Naive B cell (primary cell): ENCODE measurements at regions not wholly inside any gene's neighbourhood (a gene's known extent, or its start where the extent isn't known, plus 50 kb on each side); places are given as distances from the start of the nearest gene placed in this dataset.

Experiments
- ATAC-seq, 2 donors: fragments of 150-1000 bp; cut with Tn5 transposase; 2 replicates each; pipeline ENCODE4 v1.10.0; 2021; ENCODE audit warnings: low read depth in 2 of 2, mild to moderate bottlenecking in 2 of 2, moderate library complexity in 2 of 2
- DNase-seq: peaks from one replicate; pipeline ENCODE4 v3.0.0; 2022
- H3K27ac Mint-ChIP-seq, 6 donors: one replicate each; pipeline ENCODE4 v1.8.0; 2020 to 2022; ENCODE audit warnings: mild to moderate bottlenecking in 6 of 6, mixed read lengths in 6 of 6, moderate library complexity in 5 of 6, inconsistent platforms in 2 of 6
- H3K27me3 Mint-ChIP-seq, 3 donors: one replicate each; pipeline ENCODE4 v1.8.0; 2021 to 2022; ENCODE audit warnings: mixed read lengths in 3 of 3, mild to moderate bottlenecking in 1 of 3
- H3K36me3 Mint-ChIP-seq, 2 donors: one replicate each; pipeline ENCODE4 v1.8.0; 2020 to 2022; ENCODE audit warnings: mixed read lengths in 2 of 2, inconsistent platforms in 1 of 2, mild to moderate bottlenecking in 1 of 2
- H3K4me1 Mint-ChIP-seq, 3 donors: one replicate each; pipeline ENCODE4 v1.8.0; 2020 to 2022; ENCODE audit warnings: mixed read lengths in 3 of 3, inconsistent platforms in 1 of 3, mild to moderate bottlenecking in 1 of 3, moderate library complexity in 1 of 3
- H3K4me3 Mint-ChIP-seq, 8 donors: one replicate each; pipeline ENCODE4 v1.8.0; 2020 to 2022; ENCODE audit warnings: mild to moderate bottlenecking in 8 of 8, mixed read lengths in 8 of 8, moderate library complexity in 8 of 8, inconsistent platforms in 2 of 8
- H3K9me3 Mint-ChIP-seq, 7 donors: one replicate each; pipeline ENCODE4 v1.8.0; 2020 to 2022; ENCODE audit warnings: mixed read lengths in 7 of 7, mild to moderate bottlenecking in 5 of 7, inconsistent platforms in 2 of 7, moderate library complexity in 1 of 7

DNA sequence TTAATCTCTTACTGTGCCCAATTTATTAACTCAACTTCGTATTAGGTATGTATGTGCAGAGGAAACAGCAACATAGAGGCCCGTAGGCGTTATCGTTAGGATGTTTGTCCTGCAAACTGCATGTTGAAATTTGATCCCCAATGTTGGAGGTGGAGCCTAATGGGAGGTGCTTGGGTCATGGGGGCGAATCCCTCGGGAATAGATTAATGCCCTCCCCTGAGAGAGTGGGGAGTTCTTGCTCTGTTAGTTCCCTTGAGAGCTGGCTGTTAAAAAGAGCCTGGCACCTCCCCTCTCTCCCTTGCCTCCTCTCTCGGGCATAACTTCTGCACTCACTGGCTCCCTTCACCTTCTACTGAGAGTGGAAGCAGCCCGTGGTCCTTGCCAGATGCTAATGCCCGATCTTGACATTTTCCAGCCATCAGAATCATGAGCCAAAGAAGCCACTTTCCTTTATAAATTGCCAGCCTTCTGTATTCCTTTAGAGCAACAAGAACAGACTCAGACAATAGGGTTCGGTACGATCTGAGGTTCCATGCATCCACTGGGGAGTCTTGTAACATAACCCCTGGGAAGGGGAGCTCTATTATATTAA, 149.0 kb upstream of the RAB4A start:
- peaks cover 0 to 13% of the 10 kb centered on the region in 2 donors for H3K36me3 Mint-ChIP-seq
- no peak for ATAC-seq
- peaks cover 0 to 3% (median 0%) of the 10 kb centered on the region in 3 donors for H3K4me1 Mint-ChIP-seq
- DNase-seq = no peak
- H3K4me3 Mint-ChIP-seq = no peak overlapping the region
- peaks cover 0 to 6% (median 0%) of the 10 kb centered on the region in 3 donors for H3K27me3 Mint-ChIP-seq
- no peak overlapping the region for H3K27ac Mint-ChIP-seq
- H3K9me3 Mint-ChIP-seq = peaks cover 2 to 13% (median 6%) of the 10 kb centered on the region in 7 donors

GRCh38 chr1:229122606-229123005, 148.3 kb upstream of the RAB4A start:
- peaks cover 0 to 6% (median 0%) of the 10 kb centered on the region in 3 donors for H3K27me3 Mint-ChIP-seq
- no peak for DNase-seq
- peak overlapping the region in 1 of 6 donors; percentile 45 for H3K27ac Mint-ChIP-seq
- H3K36me3 Mint-ChIP-seq = peaks cover 0 to 13% of the 10 kb centered on the region in 2 donors
- no peak for ATAC-seq
- no peak overlapping the region for H3K4me3 Mint-ChIP-seq
- peaks cover 2 to 13% (median 6%) of the 10 kb centered on the region in 7 donors for H3K9me3 Mint-ChIP-seq
- peaks cover 3 to 8% (median 5%) of the 10 kb centered on the region in 3 donors for H3K4me1 Mint-ChIP-seq

- H3K27ac Mint-ChIP-seq = peak overlapping the region in 1 of 6 donors; percentile 69
- H3K4me1 Mint-ChIP-seq = peaks cover 3 to 11% (median 5%) of the 10 kb centered on the region in 3 donors
- DNase-seq (no peak), ATAC-seq (no peak)
- H3K36me3 Mint-ChIP-seq = peaks cover 0 to 8% of the 10 kb centered on the region in 2 donors
- H3K9me3 Mint-ChIP-seq = peaks cover 2 to 8% (median 6%) of the 10 kb centered on the region in 7 donors
- H3K27me3 Mint-ChIP-seq = peaks cover 0 to 6% (median 0%) of the 10 kb centered on the region in 3 donors
- H3K4me3 Mint-ChIP-seq = no peak overlapping the region
Observed at GRCh38 chr1:229124116-229124515, 146.8 kb upstream of the RAB4A start.

GRCh38 chr1:229124520-229125124, 146.3 kb upstream of the RAB4A start:
- Mint-ChIP-seq H3K27ac (no peak overlapping the region), H3K4me1 (peaks cover 3 to 14% (median 5%) of the 10 kb centered on the region in 3 donors), H3K36me3 (peaks cover 0 to 3% of the 10 kb centered on the region in 2 donors), H3K27me3 (peaks cover 0 to 6% (median 0%) of the 10 kb centered on the region in 3 donors), H3K4me3 (no peak overlapping the region), H3K9me3 (peaks cover under 1 to 5% (median under 1%) of the 10 kb centered on the region in 7 donors)
- ATAC-seq (no peak), DNase-seq (no peak)

- peaks cover 3 to 29% (median 14%) of the 10 kb centered on the region in 3 donors for H3K4me1 Mint-ChIP-seq
- peak overlapping the region in 1 of 6 donors; percentile 86 for H3K27ac Mint-ChIP-seq
- H3K4me3 Mint-ChIP-seq = no peak overlapping the region
- ATAC-seq = no peak
- peaks cover 10 to 27% (median 25%) of the 10 kb centered on the region in 3 donors for H3K27me3 Mint-ChIP-seq
- H3K9me3 Mint-ChIP-seq = no peaks in the 10 kb centered on the region
- DNase-seq = no peak
- H3K36me3 Mint-ChIP-seq = no peaks in the 10 kb centered on the region
Observed at GRCh38 chr1:229127301-229127700, 143.6 kb upstream of the RAB4A start.

DNA sequence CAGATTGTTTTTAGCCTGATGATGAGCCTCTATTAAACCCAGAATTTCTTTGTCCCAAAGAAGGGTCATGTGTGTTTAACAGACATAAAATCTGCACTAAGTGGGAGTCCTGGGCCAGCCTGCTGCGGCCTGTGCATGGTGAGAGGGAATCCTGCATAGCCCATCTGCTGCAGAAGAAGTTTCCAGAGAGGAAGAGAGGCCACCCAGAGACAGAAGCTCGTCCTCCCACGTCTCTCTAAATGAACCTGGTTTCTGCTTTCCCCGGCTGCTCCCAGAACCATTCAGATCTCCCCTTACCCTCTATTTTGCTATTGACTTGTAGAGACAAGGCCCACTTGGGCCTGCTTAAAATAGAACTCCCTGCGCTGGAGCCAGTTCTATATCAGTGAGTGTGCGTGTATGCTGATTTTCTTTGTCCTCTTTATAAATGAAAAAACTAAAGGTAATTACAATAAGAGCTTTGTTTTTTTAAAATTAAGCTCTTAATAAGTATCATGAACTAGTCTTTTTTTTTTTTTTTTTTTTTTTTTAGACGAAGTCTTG, 142.8 kb upstream of the RAB4A start:
- ATAC-seq = no peak
- Mint-ChIP-seq H3K27me3 (peaks cover 10 to 25% (median 22%) of the 10 kb centered on the region in 3 donors), H3K36me3 (no peaks in the 10 kb centered on the region), H3K4me1 (peaks cover 3 to 29% (median 14%) of the 10 kb centered on the region in 3 donors), H3K4me3 (no peak overlapping the region), H3K9me3 (peaks cover 0 to 6% (median 0%) of the 10 kb centered on the region in 7 donors), H3K27ac (peak overlapping the region in 1 of 6 donors; percentile 24)
- no peak for DNase-seq

DNA sequence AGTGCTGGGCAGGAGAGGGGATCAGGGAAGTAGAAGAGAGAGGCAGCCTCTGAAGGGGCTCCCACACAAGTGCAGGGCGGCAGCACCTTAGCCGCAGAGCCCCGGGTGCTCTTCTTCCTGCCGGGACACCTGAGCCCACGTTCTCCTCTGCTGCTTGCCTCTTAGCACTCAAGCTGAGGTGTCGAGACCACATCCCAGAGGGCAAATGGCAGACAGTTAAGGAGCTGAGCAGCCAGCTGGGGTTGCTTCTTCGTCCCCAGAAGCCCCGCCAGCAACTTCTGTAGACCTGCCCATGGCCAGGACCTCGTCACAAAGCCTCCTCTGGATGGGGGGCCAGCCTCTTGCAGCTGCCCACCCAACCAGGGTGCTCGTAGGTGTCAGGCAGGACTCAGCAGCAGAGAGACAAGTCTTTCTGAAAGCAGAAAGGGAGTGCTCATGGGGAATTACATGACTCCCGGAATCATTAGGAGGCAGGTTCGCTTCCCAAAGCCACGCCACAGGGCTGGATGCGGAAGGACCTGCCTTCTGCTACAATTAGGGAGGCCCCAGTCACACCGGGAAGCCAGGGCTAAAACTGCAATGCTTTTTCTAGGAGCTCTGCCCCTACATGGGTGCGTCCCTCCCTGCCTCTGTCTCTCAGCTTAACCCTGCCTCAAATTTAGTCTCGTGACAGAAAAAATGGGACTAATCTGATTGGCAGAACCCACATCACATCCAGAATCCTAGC, 141.4 kb upstream of the RAB4A start:
- Mint-ChIP-seq H3K4me1 (peaks cover 3 to 29% (median 14%) of the 10 kb centered on the region in 3 donors), H3K9me3 (peaks cover 5 to 19% (median 9%) of the 10 kb centered on the region in 7 donors), H3K27ac (peak overlapping the region in 2 of 6 donors; percentile 56 to 64), H3K27me3 (peaks cover 10 to 25% (median 22%) of the 10 kb centered on the region in 3 donors), H3K36me3 (peaks cover 8% of the 10 kb centered on the region in 2 donors), H3K4me3 (peak overlapping the region in 2 of 8 donors; percentile 33 to 45)
- ATAC-seq (no peak), DNase-seq (no peak)

DNA sequence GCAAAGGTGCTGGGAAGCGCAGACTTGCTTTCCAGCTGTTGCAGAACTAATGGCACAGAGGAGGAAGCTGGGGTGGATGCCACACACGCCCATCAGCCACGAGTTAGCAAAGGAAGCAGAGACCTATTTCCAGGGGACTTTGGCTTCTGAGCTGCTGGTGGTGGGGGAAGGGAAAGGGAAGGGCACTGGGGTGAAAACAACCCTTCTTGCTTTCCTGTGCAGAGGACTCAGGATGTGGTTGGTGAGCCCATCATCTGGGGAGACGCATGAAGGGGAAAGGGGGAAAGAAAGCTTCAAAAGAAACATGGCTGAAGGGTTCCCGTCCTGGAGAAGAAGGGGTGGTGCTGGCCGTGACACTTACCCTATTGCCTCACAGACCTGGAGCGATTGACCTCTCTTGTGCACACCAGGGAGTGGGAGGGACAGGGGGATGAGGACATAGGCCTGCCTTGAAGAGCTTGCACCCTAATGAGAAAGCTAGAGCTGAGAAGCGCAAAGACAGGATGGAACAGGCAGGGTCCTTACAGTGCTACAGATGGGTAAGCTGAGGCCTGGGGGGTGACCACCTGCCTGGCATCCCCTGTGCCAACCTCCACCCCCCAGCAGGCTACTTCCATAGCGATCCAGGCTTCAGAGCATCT, 140.8 kb upstream of the RAB4A start:
- peaks cover 3 to 29% (median 14%) of the 10 kb centered on the region in 3 donors for H3K4me1 Mint-ChIP-seq
- H3K9me3 Mint-ChIP-seq = peaks cover 5 to 26% (median 15%) of the 10 kb centered on the region in 7 donors
- peak overlapping the region in 1 of 6 donors; percentile 53 for H3K27ac Mint-ChIP-seq
- H3K27me3 Mint-ChIP-seq = peaks cover 10 to 25% (median 22%) of the 10 kb centered on the region in 3 donors
- peak overlapping the region in 4 of 8 donors; percentile 2 to 54 (median 26) for H3K4me3 Mint-ChIP-seq
- no peak for DNase-seq
- ATAC-seq = no peak
- H3K36me3 Mint-ChIP-seq = peaks cover 8 to 10% of the 10 kb centered on the region in 2 donors

- Mint-ChIP-seq H3K4me1 (peaks cover 5 to 34% (median 16%) of the 10 kb centered on the region in 3 donors), H3K9me3 (peaks cover 5 to 34% (median 23%) of the 10 kb centered on the region in 7 donors), H3K4me3 (no peak overlapping the region), H3K27ac (no peak overlapping the region), H3K36me3 (peaks cover 8 to 10% of the 10 kb centered on the region in 2 donors), H3K27me3 (peaks cover 10 to 25% (median 22%) of the 10 kb centered on the region in 3 donors)
- no peak for ATAC-seq
- no peak for DNase-seq
Observed at GRCh38 chr1:229131243-229132105, 139.4 kb upstream of the RAB4A start.

GRCh38 chr1:229132106-229132443, 138.8 kb upstream of the RAB4A start:
- peaks cover 10 to 25% (median 22%) of the 10 kb centered on the region in 3 donors for H3K27me3 Mint-ChIP-seq
- peaks cover 10 to 39% (median 22%) of the 10 kb centered on the region in 3 donors for H3K4me1 Mint-ChIP-seq
- no peak overlapping the region for H3K27ac Mint-ChIP-seq
- no peak for DNase-seq
- ATAC-seq = no peak
- H3K9me3 Mint-ChIP-seq = peaks cover 5 to 34% (median 23%) of the 10 kb centered on the region in 7 donors
- no peak overlapping the region for H3K4me3 Mint-ChIP-seq
- peaks cover 8 to 10% of the 10 kb centered on the region in 2 donors for H3K36me3 Mint-ChIP-seq

- Mint-ChIP-seq H3K4me1 (peaks cover 14 to 41% (median 24%) of the 10 kb centered on the region in 3 donors), H3K27ac (no peak overlapping the region), H3K4me3 (peak overlapping the region in 1 of 8 donors; percentile 67), H3K36me3 (peaks cover 8 to 10% of the 10 kb centered on the region in 2 donors), H3K9me3 (peaks cover 5 to 34% (median 23%) of the 10 kb centered on the region in 7 donors), H3K27me3 (peaks cover 10 to 25% (median 22%) of the 10 kb centered on the region in 3 donors)
- no peak for ATAC-seq
- no peak for DNase-seq
Observed at GRCh38 chr1:229132706-229133105, 138.2 kb upstream of the RAB4A start.

DNA sequence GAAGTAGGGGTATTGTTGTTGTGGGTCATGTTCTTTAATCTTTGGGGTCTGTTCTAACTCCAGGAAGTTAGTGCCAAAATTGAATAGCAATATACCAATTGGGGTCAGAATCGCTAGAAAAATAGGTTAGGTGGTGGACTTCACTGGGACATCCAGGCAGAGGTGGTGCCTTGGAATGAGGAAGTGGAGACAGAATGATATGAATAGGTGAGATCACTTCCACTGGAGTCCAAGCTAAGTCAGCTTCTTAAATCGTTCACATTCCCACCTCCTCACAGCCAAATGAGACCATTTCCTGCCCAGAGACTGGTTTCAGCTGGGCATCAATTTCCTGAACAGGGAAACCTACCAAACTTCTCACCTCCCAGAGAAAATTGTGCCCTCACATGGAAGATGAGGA, 137.8 kb upstream of the RAB4A start:
- Mint-ChIP-seq H3K27ac (no peak overlapping the region), H3K36me3 (peaks cover 8 to 10% of the 10 kb centered on the region in 2 donors), H3K4me1 (peaks cover 15 to 44% (median 25%) of the 10 kb centered on the region in 3 donors), H3K27me3 (peaks cover 10 to 25% (median 22%) of the 10 kb centered on the region in 3 donors), H3K4me3 (peak overlapping the region in 1 of 8 donors; percentile 4), H3K9me3 (peaks cover 5 to 34% (median 23%) of the 10 kb centered on the region in 7 donors)
- ATAC-seq (no peak), DNase-seq (no peak)
